HUES6 (cell line): ENCODE measurements at regions not wholly inside any gene's neighbourhood (a gene's known extent, or its start where the extent isn't known, plus 50 kb on each side); places are given as distances from the start of the nearest gene placed in this dataset.

Source experiments
- H3K27ac ChIP-seq: 2 replicates; pipeline ENCODE4 v1.7.0; 2013; ENCODE audit warnings: low read depth, mild to moderate bottlenecking, low read length, inconsistent platforms
- H3K27me3 ChIP-seq: 2 replicates; pipeline ENCODE4 v1.6.1; 2013; ENCODE audit warnings: low read length; ENCODE audit not compliant: control insufficient read depth, insufficient read depth
- H3K36me3 ChIP-seq: 2 replicates; pipeline ENCODE4 v1.6.1; 2013; ENCODE audit warnings: low read length; ENCODE audit not compliant: control insufficient read depth, insufficient read depth
- H3K4me1 ChIP-seq: 2 replicates; pipeline ENCODE4 v1.6.1; 2013; ENCODE audit warnings: low read length; ENCODE audit not compliant: control insufficient read depth, insufficient read depth
- H3K4me3 ChIP-seq: 2 replicates; pipeline ENCODE4 v1.5.1; 2013; ENCODE audit warnings: low read depth, low read length
- H3K9ac ChIP-seq: one replicate; pipeline ENCODE4 v1.6.1; 2013; ENCODE audit warnings: mild to moderate bottlenecking, low read length
- H3K9me3 ChIP-seq: 2 replicates; pipeline ENCODE4 v1.6.1; 2013; ENCODE audit warnings: low read depth, low read length; ENCODE audit not compliant: control insufficient read depth, insufficient read depth

GRCh38 chr20:22490287-22491193 lies 93.8 kb downstream of the FOXA2 start:
- no peak overlapping the region for H3K27ac ChIP-seq
- no peak overlapping the region for H3K9ac ChIP-seq
- no peak overlapping the region for H3K4me3 ChIP-seq
- no peaks in the 10 kb centered on the region for H3K36me3 ChIP-seq
- 0 out of 2 replicates have a peak, but pooled peaks cover 3% of the 10 kb centered on the region for H3K27me3 ChIP-seq
- H3K9me3 ChIP-seq = no peaks in the 10 kb centered on the region
- H3K4me1 ChIP-seq = peaks cover 17% of the 10 kb centered on the region

- Histone ChIP-seq H3K9me3 (no peaks in the 10 kb centered on the region), H3K9ac (no peak overlapping the region), H3K27me3 (0 out of 2 replicates have a peak, but pooled peaks cover 3% of the 10 kb centered on the region), H3K4me1 (peaks cover 11% of the 10 kb centered on the region), H3K27ac (no peak overlapping the region), H3K36me3 (no peaks in the 10 kb centered on the region), H3K4me3 (no peak overlapping the region)
Observed at GRCh38 chr20:22489626-22490286, 94.6 kb downstream of the FOXA2 start.

GRCh38 chr20:22480336-22480735 lies 104.0 kb downstream of the FOXA2 start:
- Histone ChIP-seq H3K4me3 (no peak overlapping the region), H3K27ac (no peak overlapping the region), H3K36me3 (no peaks in the 10 kb centered on the region), H3K27me3 (no peaks in the 10 kb centered on the region), H3K9ac (no peak overlapping the region), H3K4me1 (peaks cover 12% of the 10 kb centered on the region; the same call in 1 of the 2 replicates), H3K9me3 (peaks cover 2% of the 10 kb centered on the region; the same call in 1 of the 2 replicates)

GRCh38 chr20:22475662-22476061 lies 108.7 kb downstream of the FOXA2 start:
- no peak overlapping the region for H3K27ac ChIP-seq
- H3K4me1 ChIP-seq = peaks cover 5% of the 10 kb centered on the region; the same call in 1 of the 2 replicates
- H3K9me3 ChIP-seq = peaks cover 2% of the 10 kb centered on the region; the same call in 1 of the 2 replicates
- H3K9ac ChIP-seq = no peak overlapping the region
- no peaks in the 10 kb centered on the region for H3K36me3 ChIP-seq
- H3K4me3 ChIP-seq = no peak overlapping the region
- H3K27me3 ChIP-seq = no peaks in the 10 kb centered on the region

GRCh38 chr20:22474224-22474623 lies 110.1 kb downstream of the FOXA2 start:
- no peak overlapping the region for H3K27ac ChIP-seq

GRCh38 chr20:22473293-22473692 lies 111.1 kb downstream of the FOXA2 start:
- Histone ChIP-seq H3K27me3 (no peaks in the 10 kb centered on the region), H3K36me3 (no peaks in the 10 kb centered on the region), H3K9me3 (no peaks in the 10 kb centered on the region), H3K4me1 (no peaks in the 10 kb centered on the region), H3K27ac (no peak overlapping the region), H3K4me3 (no peak overlapping the region), H3K9ac (no peak overlapping the region)

More at GRCh38 chr20:22474224-22474623, 110.1 kb downstream of the FOXA2 start:
- no peaks in the 10 kb centered on the region for H3K4me1 ChIP-seq
- H3K36me3 ChIP-seq = no peaks in the 10 kb centered on the region
- no peak overlapping the region for H3K9ac ChIP-seq
- H3K4me3 ChIP-seq = no peak overlapping the region
- H3K9me3 ChIP-seq = peaks cover 2% of the 10 kb centered on the region; the same call in 1 of the 2 replicates
- no peaks in the 10 kb centered on the region for H3K27me3 ChIP-seq

GRCh38 chr20:22472447-22473100 lies 111.8 kb downstream of the FOXA2 start:
- Histone ChIP-seq H3K27me3 (no peaks in the 10 kb centered on the region), H3K9me3 (no peaks in the 10 kb centered on the region), H3K4me1 (no peaks in the 10 kb centered on the region), H3K9ac (no peak overlapping the region), H3K27ac (no peak overlapping the region), H3K4me3 (no peak overlapping the region), H3K36me3 (no peaks in the 10 kb centered on the region)

- Histone ChIP-seq H3K4me3 (no peak overlapping the region), H3K9me3 (no peaks in the 10 kb centered on the region), H3K36me3 (no peaks in the 10 kb centered on the region), H3K27ac (no peak overlapping the region), H3K27me3 (peaks cover 8% of the 10 kb centered on the region; the same call in 1 of the 2 replicates), H3K9ac (no peak overlapping the region), H3K4me1 (no peaks in the 10 kb centered on the region)
Observed at GRCh38 chr20:22471156-22471836, 113.1 kb downstream of the FOXA2 start.

GRCh38 chr20:22470620-22471026 lies 113.7 kb downstream of the FOXA2 start:
- no peaks in the 10 kb centered on the region for H3K36me3 ChIP-seq
- H3K4me3 ChIP-seq = no peak overlapping the region
- H3K9ac ChIP-seq = no peak overlapping the region
- H3K4me1 ChIP-seq = no peaks in the 10 kb centered on the region
- H3K27me3 ChIP-seq = peaks cover 14% of the 10 kb centered on the region
- H3K27ac ChIP-seq = no peak overlapping the region
- no peaks in the 10 kb centered on the region for H3K9me3 ChIP-seq

- Histone ChIP-seq H3K27ac (no peak overlapping the region), H3K4me1 (peaks cover 9% of the 10 kb centered on the region), H3K4me3 (no peak overlapping the region), H3K27me3 (peaks cover 48% of the 10 kb centered on the region), H3K36me3 (no peaks in the 10 kb centered on the region), H3K9ac (no peak overlapping the region), H3K9me3 (no peaks in the 10 kb centered on the region)
Observed at GRCh38 chr20:22466447-22467171, 117.8 kb downstream of the FOXA2 start.
